GM18498 (cell line): ENCODE measurements at regions not wholly inside any gene's neighbourhood (a gene's known extent, or its start where the extent isn't known, plus 50 kb on each side); places are given as distances from the start of the nearest gene placed in this dataset.

Source experiments
- ATAC-seq: cut with Tn5 transposase; IDR thresholded peaks from one replicate; pipeline ENCODE4 v1.9.1; 2021; ENCODE audit warnings: mild to moderate bottlenecking, moderate library complexity; ENCODE audit not compliant: unreplicated experiment

- no peak for ATAC-seq
These were observed 91.1 kb downstream of the LINGO1 start for GRCh38 chr15:77541421-77542181.

- ATAC-seq: no peak
These were observed 92.2 kb downstream of the LINGO1 start for GRCh38 chr15:77540312-77541060.

GRCh38 chr15:77538793-77539497, 93.8 kb downstream of the LINGO1 start:
- no peak for ATAC-seq

- peak; percentile 74 for ATAC-seq
These were observed 94.7 kb downstream of the LINGO1 start for GRCh38 chr15:77538027-77538451.

GRCh38 chr15:77537006-77537405, 95.7 kb downstream of the LINGO1 start:
- no peak for ATAC-seq

GRCh38 chr15:77535845-77536244, 96.9 kb downstream of the LINGO1 start:
- ATAC-seq: no peak
